SW480 (cell line): ENCODE measurements at regions not wholly inside any gene's neighbourhood (a gene's known extent, or its start where the extent isn't known, plus 50 kb on each side); places are given as distances from the start of the nearest gene placed in this dataset.

ENCODE experiments used
- DNase-seq: peaks from one replicate; pipeline ENCODE4 v3.0.0-alpha.2; 2016; ENCODE audit warnings: low spot score

DNA sequence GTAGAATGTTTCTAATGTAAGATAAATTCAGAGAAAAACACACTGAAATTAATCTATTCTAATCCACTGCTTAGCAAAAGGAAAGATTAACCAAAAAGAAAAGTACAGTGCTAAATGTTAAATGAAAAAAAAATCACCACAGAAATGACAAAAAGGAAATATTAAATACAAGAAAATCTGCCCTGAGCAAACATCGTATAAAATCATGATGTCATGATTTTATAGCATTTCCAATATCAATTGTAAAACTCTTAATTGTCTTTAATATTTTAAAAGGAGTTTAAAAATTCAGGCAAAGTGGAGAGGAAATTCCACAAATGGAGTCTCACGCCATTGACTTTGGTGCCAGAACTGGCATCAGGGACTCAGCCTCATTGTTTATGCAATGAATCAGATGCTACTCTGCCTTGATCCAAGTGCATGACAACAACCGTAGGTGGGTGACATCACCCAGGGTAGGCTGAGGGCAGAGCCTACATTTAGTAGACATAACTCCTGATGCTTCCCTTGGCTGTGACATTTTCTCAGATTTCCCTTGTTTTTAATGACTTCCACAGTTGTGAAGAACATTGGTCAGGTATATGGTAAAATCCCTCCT lies 696.8 kb downstream of the SEMA5A start:
- no peak for DNase-seq

DNA sequence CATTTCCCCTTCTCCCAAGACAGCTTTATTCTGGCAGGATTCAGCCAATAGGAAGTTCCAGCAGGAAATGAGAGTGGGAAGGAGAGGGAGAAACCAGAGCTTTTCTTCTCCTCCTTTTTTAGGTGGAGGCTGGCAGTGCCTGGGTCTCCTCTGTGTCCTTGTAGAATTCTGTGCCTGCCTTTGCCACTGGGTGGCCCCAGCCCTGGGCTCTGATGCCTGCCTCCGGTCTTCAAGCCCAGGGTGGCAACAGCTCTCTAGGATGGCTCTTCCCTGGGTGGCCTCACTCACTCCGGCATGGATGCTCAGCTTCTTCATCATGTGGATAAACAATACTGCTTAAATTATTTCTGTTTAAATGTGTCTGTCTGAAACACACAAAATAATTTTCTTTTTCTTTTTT lies 694.8 kb downstream of the SEMA5A start:
- DNase-seq: no peak

DNA sequence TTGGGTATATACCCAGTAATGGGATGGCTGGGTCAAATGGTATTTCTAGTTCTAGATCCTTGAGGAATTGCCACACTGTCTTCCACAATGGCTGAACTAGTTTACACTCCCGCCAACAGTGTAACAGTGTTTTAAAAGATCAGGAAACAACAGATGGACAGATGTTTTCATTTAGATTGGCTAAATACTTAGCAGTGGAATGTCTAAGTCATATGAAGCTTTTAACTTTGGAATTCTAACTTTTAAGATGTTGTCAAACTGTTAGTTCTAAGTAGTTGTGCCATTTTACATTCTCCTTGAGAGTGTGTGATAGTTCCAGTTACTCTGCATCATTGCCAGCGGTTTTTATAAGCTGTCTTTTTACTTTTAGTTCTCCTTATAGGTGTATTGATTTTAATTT lies 688.8 kb downstream of the SEMA5A start:
- DNase-seq: no peak

DNA sequence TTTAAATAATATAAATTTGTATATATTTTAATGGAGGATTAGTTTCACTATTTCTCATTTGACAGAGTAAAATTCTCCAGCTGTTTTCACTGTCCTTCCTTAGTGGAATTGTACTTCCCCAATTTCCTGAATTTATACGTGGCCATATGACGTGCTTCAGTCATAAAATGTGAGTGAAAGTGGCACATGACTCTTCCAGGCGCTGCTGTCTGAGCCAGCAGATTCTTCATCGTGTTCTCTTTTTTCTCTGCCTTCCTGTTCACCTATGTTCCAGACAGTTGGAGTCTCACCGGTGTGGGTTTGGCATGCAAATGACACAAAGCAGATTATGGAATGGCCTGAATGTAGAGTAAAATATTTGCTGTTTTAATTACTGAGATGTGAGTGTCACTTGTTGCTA lies 684.1 kb downstream of the SEMA5A start:
- DNase-seq: no peak

- peak; percentile 35 for DNase-seq
Measured at GRCh38 chr5:8864053-8864452, 681.8 kb downstream of the SEMA5A start.

DNA sequence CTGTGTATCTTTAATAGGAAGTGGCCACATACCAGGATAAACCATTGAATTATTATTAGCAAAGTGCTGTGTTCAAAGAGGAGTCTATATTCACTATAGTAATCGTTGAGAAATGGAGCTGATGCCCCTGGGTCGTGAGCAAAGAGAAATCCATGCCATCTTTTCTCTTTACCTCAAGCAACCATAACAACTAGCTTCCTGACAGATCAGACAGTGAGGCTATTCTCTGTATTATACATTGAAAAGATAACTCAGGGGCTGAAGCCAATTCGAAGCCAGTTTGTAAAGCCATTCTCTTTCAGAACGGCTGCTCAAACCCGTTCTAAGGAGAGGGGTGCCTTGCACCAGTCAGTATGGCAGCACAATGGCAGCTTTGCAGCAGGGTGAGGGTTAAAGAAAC lies 680.6 kb downstream of the SEMA5A start:
- no peak for DNase-seq

DNA sequence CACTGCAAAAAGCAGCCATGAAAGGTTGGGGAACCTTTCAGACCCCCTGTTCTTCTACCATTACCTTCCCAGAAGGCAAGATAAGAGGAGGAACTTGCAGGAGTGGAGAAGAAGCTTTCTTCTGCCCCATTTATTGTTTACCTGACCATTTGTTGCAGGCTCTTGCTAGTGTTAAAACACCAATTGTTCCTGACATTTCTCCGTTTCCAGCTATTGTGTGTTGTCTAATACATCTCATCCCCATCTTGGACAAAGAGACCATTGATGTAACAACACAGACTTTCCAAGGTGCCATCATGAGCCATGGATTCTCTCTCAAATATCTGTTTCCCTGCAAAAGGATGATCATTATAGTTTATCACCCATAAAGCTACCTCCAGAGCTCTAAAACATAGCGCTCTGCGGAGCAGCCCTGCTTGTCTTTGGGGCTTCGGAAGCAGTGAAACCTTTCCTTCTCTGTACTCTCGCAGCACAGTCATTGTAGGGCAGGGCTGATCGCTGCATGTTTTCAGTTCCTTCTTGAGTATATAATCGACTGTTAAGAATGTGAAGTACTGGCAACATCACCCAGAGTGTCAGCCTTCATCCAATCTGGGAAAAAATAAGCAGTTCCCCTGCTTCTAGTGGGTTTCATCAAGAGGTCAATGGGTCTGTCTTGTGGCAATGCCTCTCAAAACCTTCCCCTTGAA lies 680.0 kb downstream of the SEMA5A start:
- no peak for DNase-seq

GRCh38 chr5:8868283-8868682 lies 677.6 kb downstream of the SEMA5A start:
- DNase-seq: no peak

- DNase-seq: no peak
Measured at GRCh38 chr5:8869932-8870331, 675.9 kb downstream of the SEMA5A start.

DNA sequence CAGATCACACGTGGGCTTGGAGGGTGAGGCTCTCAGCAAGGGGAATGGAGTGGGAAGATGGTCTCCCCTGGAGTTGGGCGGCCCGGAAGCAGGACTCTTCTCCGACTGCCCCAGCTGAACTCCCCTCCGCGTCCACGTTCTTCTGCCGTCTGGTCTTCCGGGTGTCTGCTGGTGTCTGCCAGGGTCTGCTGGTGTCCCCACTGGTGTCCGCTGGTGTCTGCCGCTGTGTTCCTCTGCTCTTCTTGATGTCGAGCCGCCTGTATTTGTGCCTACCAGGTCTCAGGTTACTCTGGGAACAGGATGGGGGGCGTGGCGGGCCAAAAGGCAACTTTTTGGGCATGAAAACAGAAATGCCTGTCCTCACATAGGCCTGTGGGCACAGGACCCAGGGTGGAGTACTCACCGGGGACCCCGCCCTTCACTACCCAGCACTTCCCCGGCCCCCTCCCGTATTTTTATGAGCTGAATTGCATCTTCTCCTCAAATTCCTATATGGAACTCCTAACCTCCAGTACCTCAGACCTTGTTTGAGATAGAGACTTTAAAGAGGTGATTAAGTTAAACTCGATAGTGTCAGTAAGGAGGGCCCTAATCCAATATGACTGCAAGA lies 675.4 kb downstream of the SEMA5A start:
- DNase-seq: no peak

- no peak for DNase-seq
Measured at GRCh38 chr5:8870959-8871355, 674.9 kb downstream of the SEMA5A start.

GRCh38 chr5:8871446-8871845 lies 674.4 kb downstream of the SEMA5A start:
- no peak for DNase-seq

DNA sequence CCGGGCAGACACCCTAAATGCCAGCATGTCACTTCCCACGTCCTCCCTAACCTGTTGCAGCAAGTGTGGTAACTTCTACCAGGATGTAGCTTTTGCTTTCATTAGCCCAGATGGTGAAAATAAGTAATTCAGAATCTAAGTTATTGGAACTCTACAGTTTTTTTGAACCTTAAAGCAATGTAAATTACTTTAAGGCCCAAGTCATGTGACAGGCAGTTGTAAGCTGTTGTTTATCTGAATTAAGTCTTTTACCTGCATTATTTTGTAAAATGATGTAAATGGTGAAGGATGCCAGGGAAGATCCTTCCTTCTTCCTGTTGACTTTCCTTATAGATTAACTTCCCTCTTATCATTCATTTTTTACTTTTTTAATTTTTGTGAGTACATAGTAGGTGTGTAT lies 670.2 kb downstream of the SEMA5A start:
- no peak for DNase-seq

DNA sequence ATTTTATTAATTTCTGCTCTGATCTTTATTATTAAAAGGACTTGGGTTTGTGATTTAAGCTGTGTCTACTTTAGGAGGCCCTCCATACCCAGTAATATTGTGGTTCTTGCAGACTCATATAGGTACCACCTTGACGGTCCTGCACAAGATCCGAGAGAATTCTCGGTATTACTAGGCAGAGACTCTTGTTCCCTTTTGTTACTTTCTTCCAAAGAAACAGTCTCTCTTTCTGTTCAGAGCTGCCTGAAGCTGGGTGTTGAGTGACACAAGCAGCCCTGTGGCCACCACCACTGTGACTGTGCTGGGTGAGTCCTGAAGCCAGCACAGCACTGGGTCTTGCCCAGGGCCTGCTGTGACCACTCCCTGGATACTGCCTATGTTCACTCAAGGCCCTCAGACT lies 666.6 kb downstream of the SEMA5A start:
- no peak for DNase-seq

DNA sequence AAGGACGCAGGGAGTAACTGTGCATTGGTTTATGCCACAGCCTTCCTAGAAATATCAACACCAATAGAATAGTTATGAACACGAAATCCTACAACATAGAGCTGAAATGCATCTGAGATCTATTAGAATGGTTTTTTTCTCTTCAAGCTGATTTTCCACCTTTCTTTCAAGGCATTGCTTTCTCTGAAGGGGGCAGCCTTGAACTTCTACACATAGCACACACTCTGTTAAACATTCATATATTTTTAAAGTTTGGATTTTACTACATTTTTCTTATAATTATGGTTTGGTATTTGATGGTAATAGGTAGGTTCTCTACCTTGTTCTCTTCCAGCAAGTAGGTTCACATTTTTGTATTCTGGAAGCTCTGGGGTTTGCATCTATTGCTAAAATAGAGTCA lies 661.8 kb downstream of the SEMA5A start:
- no peak for DNase-seq

DNA sequence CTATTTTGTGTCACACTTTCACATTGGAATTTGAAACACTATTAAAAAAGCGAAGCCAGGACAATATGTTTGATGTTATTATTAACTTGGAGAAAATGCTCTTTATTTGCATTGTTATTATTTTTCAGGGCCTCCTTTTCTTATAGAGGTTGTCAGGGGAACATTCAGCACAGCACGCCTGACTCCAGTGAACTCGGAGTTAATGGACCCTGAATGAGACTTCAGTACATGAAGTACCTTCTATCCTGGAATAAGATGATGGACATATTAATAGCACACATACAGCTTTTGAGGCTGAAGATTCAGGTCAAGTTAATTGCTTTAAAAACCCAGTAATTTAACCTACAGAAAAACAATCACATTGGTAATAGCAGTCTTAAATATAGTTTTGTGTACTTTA lies 652.9 kb downstream of the SEMA5A start:
- no peak for DNase-seq

DNA sequence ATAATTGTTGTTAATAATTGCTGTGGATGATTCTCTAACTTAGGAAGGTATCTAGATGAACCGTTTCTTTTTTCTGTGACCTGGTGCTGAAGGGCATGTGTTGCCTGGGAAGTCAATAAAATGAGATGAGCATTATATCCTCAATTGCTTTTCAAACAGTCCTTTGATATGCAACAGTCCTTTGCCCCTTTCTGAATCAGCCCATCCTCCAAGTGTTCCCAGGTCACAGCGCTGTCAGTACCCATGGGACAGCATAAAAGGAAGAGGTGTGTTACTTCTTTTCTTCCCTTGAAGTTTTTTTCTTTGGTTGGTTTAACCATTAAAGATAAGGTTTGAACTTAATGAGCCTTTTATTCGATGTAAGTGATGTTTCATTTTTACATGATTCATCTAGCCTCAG lies 651.8 kb downstream of the SEMA5A start:
- no peak for DNase-seq

DNA sequence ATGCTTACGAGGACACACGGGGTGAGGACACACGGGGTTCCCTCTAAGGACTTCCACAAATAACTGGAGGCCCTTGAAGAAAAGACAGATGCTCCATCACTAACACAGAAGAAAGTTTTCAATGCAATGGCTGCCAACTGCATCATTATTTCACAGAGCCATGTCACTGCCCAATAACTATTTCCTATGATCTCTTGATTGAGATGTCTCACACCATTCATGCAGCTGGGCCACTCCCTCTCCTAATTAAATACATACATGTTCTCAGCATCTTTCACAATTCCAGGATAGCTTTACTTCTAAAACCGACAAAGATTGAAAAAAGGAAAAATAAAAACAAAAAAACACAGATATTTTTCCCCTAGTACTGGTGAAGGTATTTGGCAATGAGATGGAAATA lies 650.8 kb downstream of the SEMA5A start:
- no peak for DNase-seq

- no peak for DNase-seq
Measured at GRCh38 chr5:8895599-8895998, 650.3 kb downstream of the SEMA5A start.

- no peak for DNase-seq
Measured at GRCh38 chr5:8897316-8897715, 648.6 kb downstream of the SEMA5A start.

DNA sequence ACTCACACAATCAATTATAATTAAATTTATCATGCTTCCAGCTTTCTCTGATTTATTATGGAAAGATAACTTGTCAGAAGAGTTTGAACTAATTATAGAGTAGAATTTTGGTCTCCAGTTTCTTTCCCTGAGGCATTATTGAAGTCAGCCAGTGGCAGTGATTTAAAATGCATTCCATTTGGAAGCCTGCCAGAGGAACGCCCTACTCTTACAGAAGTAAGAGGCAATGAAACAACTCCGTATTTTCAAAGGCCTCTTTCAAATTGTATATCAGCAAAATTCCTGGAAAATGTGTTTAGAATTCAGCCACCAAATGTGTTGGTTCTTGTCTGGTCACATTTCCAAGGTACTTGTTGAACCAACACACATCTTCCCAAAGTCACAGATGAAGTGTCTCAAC lies 640.9 kb downstream of the SEMA5A start:
- no peak for DNase-seq

DNA sequence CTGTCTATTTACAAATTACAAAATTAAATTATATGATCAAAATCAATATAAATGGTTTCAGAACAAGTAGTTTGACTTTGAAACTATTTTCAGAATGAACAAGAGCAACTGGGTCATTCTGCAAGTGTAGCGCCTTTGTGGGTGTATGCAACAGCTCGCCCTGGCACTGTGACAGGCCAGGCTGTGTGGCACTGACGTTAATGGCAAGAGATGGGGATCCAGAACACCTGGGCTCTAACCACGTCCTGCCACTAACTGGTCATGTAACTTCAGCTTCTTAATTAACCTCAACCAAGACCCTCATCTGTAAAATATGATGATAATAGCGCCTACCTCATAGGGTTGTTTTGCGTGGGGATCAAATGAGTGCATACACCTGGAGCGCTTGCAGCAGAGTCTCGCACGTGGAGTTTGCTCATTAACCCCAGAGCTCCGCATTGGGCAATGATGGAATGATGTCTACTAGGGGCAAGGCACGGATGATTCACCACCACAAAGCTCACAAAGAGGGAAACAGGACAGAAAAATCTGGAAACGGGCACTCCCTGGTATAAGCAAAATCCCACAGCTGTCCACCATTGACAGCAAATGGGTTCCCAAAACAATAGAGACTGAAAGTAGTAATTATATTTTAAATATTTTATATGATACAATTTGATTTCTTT lies 639.4 kb downstream of the SEMA5A start:
- DNase-seq: peak; percentile 13

GRCh38 chr5:8907168-8907868 lies 638.6 kb downstream of the SEMA5A start:
- DNase-seq: peak; percentile 39
